GM19240 (cell line): ENCODE measurements at regions not wholly inside any gene's neighbourhood (a gene's known extent, or its start where the extent isn't known, plus 50 kb on each side); places are given as distances from the start of the nearest gene placed in this dataset.
"Not testable (repeated sequence)": the region's sequence is repeated elsewhere in the genome, so short reads cannot be mapped to it uniquely, and the experiment has no call there.

Source experiments
- DNase-seq: peaks from one replicate; pipeline ENCODE4 v3.0.0; 2011; ENCODE audit warnings: low spot score; ENCODE audit not compliant: insufficient read length

- DNase-seq = no peak
These were observed 303.3 kb upstream of the CCNG1 start for GRCh38 chr5:163134061-163134460.

GRCh38 chr5:163135849-163136248 is 301.5 kb upstream of the CCNG1 start:
- DNase-seq = no peak

- no peak for DNase-seq
These were observed 275.9 kb upstream of the CCNG1 start for GRCh38 chr5:163161512-163161911.

GRCh38 chr5:163162645-163163044 is 274.8 kb upstream of the CCNG1 start:
- no peak for DNase-seq

- DNase-seq = no peak
These were observed 273.5 kb upstream of the CCNG1 start for GRCh38 chr5:163163858-163164257.

GRCh38 chr5:163165277-163165676 is 272.1 kb upstream of the CCNG1 start:
- DNase-seq = no peak

- DNase-seq = not testable (repeated sequence)
These were observed 267.2 kb upstream of the CCNG1 start for GRCh38 chr5:163170161-163170560.

GRCh38 chr5:163172540-163173338 is 264.7 kb upstream of the CCNG1 start:
- DNase-seq = no peak

- DNase-seq = no peak
These were observed 259.4 kb upstream of the CCNG1 start for GRCh38 chr5:163177971-163178370.

GRCh38 chr5:163185315-163185714 is 252.1 kb upstream of the CCNG1 start:
- DNase-seq = no peak

- DNase-seq = no peak
These were observed 248.3 kb upstream of the CCNG1 start for GRCh38 chr5:163189023-163189553.

GRCh38 chr5:163190283-163190682 is 247.1 kb upstream of the CCNG1 start:
- DNase-seq = no peak

GRCh38 chr5:163190784-163191183 is 246.6 kb upstream of the CCNG1 start:
- DNase-seq = no peak

- DNase-seq = no peak
These were observed 243.5 kb upstream of the CCNG1 start for GRCh38 chr5:163193886-163194285.

GRCh38 chr5:163205645-163206044 is 231.8 kb upstream of the CCNG1 start:
- no peak for DNase-seq

GRCh38 chr5:163221581-163221980 is 215.8 kb upstream of the CCNG1 start:
- no peak for DNase-seq

- DNase-seq = no peak
These were observed 214.4 kb upstream of the CCNG1 start for GRCh38 chr5:163222982-163223381.

- DNase-seq = no peak
These were observed 192.9 kb upstream of the CCNG1 start for GRCh38 chr5:163244445-163244987.

- no peak for DNase-seq
These were observed 191.8 kb upstream of the CCNG1 start for GRCh38 chr5:163245584-163245983.

- DNase-seq = no peak
These were observed 189.1 kb upstream of the CCNG1 start for GRCh38 chr5:163248333-163248732.

- DNase-seq = no peak
These were observed 188.5 kb upstream of the CCNG1 start for GRCh38 chr5:163248871-163249270.

GRCh38 chr5:163252950-163253349 is 184.4 kb upstream of the CCNG1 start:
- no peak for DNase-seq

GRCh38 chr5:163259495-163259894 is 177.9 kb upstream of the CCNG1 start:
- DNase-seq = no peak
